SK-N-SH (cell line): ENCODE measurements at regions not wholly inside any gene's neighbourhood (a gene's known extent, or its start where the extent isn't known, plus 50 kb on each side); places are given as distances from the start of the nearest gene placed in this dataset.

Experiments
- NFIC ChIP-seq: IDR thresholded peaks from 2 replicates; pipeline ENCODE4 v1.4.0; 2012; ENCODE audit warnings: borderline replicate concordance
- RFX5 ChIP-seq: IDR thresholded peaks from 2 replicates; pipeline ENCODE4 v1.6.1; 2012; ENCODE audit warnings: mild to moderate bottlenecking, improper control_type of control experiment, low read length

- TF ChIP-seq RFX5 (no peak), NFIC (no peak)
Measured at GRCh38 chr11:23423104-23423503, 562.8 kb upstream of the CCDC179 start.
